HL-60 (cell line): ENCODE measurements at regions not wholly inside any gene's neighbourhood (a gene's known extent, or its start where the extent isn't known, plus 50 kb on each side); places are given as distances from the start of the nearest gene placed in this dataset.

ENCODE experiments used
- POLR2AphosphoS5 ChIP-seq: IDR thresholded peaks from 2 replicates; pipeline ENCODE4 v1.6.1; 2012; ENCODE audit warnings: low read depth
- SPI1 ChIP-seq: IDR thresholded peaks from 2 replicates; pipeline ENCODE4 v1.6.1; 2012; ENCODE audit warnings: low read depth, mild to moderate bottlenecking, borderline replicate concordance
- TF ChIP-seq, protein P1 (sequence below): IDR thresholded peaks from one replicate; pipeline ENCODE4 v1.5.1; 2011; ENCODE audit warnings: low read length, control low read depth, inconsistent platforms; ENCODE audit not compliant: insufficient read depth
- TF ChIP-seq, protein P2 (sequence below): IDR thresholded peaks from 2 replicates; pipeline ENCODE4 v1.6.1; 2012; ENCODE audit warnings: low read depth; ENCODE audit not compliant: insufficient replicate concordance

DNA sequence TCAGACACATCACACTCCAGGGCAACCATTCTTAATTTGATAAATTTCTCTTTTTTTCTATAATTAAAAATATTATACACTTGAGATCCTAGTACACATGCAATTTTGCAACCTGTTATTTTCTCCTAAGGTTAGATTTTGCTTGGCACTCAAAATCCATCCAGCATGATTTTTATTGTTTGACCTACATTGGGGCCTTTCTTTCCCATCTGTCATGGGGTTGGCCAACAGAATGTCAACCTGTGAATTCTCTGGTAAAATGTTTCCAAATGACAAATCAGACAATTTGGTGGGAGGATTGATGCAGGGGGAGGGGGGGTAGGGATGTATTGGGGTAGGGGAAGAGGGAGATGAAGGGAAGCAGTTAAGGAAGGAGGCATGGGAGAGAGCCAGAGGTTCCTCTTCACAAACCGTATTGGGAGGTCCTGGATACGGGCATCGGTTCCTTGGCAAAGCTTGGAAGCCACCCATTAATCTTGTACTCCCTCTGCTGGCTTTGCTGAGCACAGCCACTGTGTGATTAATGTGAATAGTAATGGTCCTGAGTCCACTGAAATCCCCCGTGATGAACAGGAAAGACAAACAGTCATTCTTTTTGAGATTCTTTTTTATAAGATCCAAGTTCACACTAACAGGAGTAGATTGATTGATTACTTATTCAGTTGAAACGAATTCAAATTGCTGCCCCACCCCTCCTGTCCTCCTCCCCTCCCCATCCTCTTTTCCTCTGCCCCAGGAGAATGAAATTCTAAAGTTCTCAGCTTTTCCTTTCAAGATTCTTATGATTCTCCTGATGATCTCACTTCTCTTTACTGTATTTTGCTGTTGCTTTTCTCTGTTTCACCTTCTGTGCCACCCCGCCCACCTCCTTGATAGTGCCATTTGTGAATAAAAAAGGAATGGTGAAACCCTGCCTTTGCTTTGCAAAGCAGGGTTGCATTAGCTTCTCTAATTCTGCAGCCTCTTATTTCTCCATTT is 82.2 kb upstream of the SLC25A26 start:
- TF ChIP-seq, protein P1, sequence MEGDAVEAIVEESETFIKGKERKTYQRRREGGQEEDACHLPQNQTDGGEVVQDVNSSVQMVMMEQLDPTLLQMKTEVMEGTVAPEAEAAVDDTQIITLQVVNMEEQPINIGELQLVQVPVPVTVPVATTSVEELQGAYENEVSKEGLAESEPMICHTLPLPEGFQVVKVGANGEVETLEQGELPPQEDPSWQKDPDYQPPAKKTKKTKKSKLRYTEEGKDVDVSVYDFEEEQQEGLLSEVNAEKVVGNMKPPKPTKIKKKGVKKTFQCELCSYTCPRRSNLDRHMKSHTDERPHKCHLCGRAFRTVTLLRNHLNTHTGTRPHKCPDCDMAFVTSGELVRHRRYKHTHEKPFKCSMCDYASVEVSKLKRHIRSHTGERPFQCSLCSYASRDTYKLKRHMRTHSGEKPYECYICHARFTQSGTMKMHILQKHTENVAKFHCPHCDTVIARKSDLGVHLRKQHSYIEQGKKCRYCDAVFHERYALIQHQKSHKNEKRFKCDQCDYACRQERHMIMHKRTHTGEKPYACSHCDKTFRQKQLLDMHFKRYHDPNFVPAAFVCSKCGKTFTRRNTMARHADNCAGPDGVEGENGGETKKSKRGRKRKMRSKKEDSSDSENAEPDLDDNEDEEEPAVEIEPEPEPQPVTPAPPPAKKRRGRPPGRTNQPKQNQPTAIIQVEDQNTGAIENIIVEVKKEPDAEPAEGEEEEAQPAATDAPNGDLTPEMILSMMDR: peak; percentile 55
- TF ChIP-seq POLR2AphosphoS5 (no peak), SPI1 (no peak)
- TF ChIP-seq, protein P2, sequence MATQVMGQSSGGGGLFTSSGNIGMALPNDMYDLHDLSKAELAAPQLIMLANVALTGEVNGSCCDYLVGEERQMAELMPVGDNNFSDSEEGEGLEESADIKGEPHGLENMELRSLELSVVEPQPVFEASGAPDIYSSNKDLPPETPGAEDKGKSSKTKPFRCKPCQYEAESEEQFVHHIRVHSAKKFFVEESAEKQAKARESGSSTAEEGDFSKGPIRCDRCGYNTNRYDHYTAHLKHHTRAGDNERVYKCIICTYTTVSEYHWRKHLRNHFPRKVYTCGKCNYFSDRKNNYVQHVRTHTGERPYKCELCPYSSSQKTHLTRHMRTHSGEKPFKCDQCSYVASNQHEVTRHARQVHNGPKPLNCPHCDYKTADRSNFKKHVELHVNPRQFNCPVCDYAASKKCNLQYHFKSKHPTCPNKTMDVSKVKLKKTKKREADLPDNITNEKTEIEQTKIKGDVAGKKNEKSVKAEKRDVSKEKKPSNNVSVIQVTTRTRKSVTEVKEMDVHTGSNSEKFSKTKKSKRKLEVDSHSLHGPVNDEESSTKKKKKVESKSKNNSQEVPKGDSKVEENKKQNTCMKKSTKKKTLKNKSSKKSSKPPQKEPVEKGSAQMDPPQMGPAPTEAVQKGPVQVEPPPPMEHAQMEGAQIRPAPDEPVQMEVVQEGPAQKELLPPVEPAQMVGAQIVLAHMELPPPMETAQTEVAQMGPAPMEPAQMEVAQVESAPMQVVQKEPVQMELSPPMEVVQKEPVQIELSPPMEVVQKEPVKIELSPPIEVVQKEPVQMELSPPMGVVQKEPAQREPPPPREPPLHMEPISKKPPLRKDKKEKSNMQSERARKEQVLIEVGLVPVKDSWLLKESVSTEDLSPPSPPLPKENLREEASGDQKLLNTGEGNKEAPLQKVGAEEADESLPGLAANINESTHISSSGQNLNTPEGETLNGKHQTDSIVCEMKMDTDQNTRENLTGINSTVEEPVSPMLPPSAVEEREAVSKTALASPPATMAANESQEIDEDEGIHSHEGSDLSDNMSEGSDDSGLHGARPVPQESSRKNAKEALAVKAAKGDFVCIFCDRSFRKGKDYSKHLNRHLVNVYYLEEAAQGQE: no peak
